NCI-H2171 treated with DMSO at 0.1 percent for 48 hours (cell line): ENCODE measurements at regions not wholly inside any gene's neighbourhood (a gene's known extent, or its start where the extent isn't known, plus 50 kb on each side); places are given as distances from the start of the nearest gene placed in this dataset.

ENCODE experiments used
- DNase-seq: peaks from one replicate; lab custom pipeline; 2025; lab: John Stamatoyannopoulos, UW

DNA sequence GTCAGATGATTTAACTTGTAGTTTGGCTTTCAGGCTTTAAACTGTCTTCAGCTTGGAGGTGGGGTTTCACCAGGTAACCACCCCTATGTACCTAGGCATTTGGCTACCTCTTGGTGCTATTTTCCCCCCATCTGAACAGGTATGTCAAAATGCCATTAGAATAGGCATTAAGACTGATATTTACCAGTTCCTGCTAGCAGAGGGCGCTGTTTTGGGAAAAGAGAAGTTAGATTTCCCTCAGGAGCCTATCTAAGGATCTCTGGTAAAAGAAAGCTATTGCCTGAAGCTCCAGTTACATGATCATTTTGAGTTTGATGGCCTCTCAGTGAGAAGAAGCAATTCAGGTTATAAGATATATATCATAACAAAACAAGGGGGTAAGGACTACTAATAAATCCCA is 879.1 kb downstream of the SH3BGRL start:
- DNase-seq = no peak

DNA sequence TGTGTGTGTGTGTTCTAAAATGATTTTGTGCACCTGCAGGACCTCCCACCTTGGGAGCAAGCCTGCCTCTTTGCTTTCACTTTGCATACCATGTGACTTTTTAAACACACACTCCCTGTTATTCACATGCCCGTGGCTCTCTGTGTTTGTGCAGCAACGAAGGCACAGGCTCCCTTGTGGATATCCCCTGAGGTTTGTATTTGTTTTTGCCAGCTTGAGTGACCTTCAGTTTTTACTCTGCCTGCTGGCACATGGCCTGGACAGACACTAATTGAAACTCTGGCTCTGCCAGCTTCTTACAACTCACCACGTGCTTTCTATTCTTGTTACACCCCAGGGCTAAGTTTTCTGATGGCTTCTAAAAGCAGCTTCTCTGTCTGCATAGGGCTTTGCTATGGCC is 885.8 kb downstream of the SH3BGRL start:
- DNase-seq = no peak

DNA sequence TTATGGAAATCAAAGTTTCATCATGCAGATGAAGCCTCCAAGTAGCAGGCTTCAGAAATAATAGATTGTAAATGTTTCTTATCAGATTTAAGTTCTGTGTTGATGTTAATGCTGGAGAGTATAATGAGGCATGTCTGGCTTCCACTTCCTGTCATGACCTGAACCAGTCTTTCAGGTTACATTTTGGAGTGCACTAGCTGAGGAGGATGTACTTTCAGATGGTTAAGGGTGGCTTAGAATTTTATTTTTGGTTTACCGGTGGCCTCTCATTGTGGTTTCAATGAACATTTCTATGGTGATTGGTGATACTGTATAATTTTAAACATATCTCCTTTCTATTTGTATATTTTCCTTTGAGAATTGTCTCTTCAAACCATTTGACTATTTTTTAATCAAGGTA is 890.4 kb downstream of the SH3BGRL start:
- DNase-seq = no peak

DNA sequence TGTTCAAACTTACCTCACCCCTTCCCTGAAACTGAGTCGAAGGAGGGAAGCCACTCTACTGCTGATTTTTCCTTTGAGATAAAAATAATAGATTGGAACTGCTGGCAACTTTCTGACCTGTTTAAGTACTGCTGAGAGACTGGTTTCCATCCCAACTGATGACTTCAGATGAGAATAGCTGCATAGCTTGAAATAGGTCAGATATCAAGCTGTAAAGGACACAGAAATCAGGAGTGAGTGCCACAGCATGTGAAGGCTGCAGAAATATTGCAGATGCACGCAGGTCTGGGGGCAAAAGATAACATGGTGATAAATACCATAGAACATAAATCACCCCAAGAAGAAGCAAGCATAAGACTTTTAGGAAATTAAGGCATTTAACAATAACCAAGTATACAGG is 923.2 kb downstream of the SH3BGRL start:
- no peak for DNase-seq

DNA sequence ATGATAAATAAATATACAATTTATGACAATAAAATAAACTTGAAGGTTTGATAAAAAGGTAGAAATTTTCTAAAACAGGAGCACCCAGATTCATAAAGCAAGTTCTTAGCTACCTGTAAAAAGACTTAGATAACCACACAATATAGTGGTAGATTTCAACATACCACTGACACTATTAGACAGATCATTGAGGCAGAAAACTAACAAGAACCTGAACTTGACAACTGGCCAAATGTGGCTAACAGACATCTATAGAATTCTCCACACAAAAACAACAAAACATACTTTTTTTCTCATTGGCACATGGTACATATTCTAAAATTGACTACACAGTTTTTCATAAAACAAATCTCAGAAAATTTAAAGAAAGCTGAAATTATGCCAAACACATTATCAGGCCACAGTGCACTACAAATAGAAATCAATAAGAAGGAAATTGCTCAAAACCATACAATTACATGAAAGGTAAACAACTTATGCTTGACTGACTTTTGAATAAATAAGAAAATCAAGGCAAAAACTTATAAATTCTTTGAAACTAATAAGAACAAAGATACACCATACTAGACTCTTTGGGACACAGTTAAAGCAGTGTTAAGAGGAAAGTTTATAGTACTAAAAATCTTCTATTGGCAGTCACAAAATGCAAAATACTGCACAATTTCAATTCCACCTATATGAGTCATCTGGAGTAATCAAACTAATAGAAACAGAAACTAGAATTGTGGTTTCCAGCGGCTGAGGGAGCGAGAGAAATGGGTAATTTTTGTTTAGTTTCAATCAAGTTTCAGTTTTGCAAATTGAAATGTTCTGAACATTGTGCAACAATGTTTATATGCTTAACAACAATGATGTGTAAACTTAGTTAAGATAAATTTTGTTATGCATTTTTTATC is 925.6 kb downstream of the SH3BGRL start:
- no peak for DNase-seq

DNA sequence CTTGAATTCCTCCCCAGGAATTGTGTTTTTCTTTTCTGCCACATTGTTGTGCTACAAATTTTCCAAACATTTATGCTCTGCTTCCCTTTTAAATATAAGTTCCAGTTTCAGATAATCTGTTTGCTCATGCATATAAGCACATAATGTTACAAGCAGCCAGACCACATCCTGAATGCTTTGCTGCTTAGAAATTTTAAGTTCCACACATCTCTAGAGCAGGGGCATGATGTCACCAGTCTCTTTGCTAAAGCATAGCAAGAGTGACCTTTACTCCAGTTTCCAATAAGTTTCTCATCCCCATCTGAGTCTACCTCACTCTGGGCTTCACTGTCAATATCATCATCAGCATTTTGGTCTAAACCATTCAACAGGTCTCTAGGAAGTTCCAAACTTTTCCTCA is 932.5 kb downstream of the SH3BGRL start:
- no peak for DNase-seq

DNA sequence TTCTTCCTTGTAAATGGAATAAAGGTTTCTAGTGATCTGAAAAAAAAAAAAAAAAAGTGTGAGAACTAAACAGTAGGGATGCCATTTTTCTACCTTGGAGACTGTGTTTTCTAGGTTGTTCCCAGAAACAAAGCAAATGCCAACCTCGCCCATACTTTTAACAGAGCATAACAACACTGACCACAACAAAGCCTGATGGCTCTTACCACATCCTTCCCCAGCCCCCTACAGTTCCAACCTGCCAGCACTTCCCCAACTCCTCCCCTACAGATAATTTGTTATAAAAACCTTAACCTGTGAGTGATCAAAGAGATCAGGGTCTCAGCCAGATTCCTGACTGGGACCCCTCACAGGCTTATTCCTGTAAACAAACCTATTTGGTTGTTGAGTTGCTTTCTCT is 940.0 kb downstream of the SH3BGRL start:
- DNase-seq = no peak

DNA sequence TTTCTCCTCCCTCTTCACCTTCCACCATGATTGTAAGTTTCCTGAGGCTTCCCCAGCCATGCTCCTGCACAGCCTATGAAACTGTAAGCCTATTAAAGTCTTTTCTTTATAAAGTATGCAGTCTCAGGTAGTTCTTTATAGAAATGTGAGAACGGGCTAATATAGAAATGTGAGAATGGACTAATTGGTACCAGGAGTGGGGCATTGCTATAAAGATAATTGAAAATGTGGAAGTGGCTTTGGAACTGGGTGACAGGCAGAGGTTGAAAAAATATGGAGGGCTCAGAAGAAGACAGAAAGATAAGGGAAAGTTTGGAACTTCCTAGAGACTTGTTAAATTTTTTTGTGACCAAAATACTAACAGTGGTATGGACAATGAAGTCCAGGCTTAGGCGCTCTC is 959.3 kb downstream of the SH3BGRL start:
- no peak for DNase-seq

DNA sequence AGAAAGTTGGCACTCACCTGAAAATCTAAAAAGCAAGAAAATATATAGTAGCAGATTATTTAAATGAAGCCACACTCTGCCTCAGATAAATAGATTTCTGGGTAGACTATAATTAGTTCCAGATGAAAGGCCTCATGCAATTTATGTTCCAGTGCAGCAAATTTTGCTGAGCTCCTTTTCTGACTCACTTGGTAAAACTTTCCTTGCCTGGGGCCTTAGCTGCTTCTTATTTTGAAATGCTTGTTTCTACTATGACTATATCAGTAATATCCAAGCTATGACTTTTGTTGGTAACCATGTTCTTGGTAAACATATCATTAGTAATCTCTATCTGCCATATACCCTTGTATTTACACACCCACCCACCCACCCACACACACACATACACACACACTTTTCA is 961.8 kb downstream of the SH3BGRL start:
- no peak for DNase-seq

DNA sequence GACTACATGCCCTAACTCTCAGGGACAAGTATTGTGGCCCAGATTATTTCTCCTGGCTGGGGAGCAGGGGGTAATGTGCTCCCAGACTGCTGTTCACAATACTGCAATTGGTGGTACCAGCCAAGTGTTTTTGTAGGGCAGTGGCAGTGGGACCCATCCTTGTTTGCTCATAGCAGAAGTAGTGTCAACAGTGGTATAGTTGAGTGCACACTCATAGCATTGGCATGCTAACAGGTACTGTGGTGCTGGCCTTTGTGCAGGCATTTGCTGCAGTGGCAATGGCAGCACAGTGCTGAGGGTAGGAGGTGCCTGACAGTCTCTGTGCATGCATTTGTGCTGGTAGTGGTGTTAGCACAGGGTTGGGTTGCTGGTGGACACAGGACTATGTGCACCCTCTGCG is 995.0 kb downstream of the SH3BGRL start:
- no peak for DNase-seq

DNA sequence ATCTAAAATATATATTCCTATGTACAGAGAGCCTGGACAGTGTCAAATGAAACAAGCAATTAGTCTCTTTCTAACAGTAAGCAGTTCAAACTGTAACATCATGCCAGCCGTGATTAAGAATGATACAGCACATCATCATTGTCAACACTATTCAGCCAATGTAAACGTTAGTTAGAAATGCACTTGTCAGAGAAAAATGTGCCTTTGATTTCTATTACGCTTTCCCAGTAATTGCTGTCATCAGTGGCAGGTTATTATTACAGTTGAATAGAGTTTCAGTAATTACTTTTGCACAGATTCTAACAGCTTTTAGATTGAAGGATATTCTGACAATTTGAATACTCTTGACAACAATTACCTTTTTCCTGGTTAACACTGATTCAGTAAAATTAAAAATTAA is 1007.1 kb downstream of the SH3BGRL start:
- DNase-seq = no peak

DNA sequence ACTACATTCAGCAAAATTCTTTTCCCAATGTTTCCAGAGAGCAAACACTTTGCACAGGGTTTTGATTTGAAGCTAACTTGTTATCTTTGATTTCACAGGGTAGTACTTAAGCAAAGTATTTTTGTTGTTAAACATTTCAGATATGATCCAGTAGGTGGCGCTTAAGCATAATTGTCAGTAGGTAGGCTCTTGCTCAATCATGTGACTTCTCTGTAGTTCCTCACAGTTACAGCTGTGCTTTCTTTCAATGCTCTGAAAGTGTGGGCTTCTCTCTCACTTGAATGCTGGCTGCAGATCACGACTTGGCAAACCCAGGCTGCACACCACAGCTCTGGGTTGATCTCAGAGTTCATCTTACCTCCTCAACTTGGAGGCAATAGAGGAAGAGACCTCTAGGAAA is 1016.5 kb downstream of the SH3BGRL start:
- peak; percentile 17 for DNase-seq

DNA sequence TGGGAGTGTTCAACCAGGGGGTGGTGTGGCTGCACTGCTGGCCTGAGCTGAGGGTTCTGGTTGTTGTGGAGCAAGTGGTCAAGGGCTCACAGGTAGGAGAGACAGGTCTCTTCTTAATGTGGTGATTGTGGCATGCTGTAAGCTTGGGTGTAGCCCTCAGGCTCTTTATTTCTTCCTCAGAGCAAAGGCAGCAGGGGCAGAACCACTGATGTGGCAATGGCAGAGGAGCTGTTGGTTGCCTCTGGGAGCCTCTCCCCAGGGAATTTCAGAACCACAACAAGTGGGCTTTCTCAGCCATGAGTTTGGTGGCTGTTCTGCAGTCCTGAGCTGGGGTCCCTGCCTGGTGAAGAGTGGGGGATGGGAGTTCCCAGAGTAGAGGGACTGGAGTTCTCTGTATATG is 1017.2 kb downstream of the SH3BGRL start:
- DNase-seq = no peak

DNA sequence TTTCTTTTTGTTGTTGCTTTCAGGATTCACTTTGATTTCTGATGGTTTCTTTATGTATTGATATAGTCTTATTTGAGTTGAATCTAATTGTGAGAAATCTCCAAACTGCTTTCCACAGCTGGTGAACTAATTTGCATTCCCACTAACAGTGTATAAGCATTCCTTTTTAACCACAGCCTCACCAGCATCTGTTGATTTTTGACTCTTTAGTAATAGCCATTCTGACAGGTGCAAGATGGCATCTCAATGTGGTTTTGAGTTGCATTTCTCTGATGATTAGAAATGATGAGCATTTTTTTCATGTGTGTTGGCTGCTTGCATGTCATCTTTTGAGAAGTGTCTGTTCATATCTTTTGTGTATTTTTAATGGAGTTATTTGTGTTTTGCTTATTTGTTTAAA is 1023.1 kb downstream of the SH3BGRL start:
- no peak for DNase-seq

DNA sequence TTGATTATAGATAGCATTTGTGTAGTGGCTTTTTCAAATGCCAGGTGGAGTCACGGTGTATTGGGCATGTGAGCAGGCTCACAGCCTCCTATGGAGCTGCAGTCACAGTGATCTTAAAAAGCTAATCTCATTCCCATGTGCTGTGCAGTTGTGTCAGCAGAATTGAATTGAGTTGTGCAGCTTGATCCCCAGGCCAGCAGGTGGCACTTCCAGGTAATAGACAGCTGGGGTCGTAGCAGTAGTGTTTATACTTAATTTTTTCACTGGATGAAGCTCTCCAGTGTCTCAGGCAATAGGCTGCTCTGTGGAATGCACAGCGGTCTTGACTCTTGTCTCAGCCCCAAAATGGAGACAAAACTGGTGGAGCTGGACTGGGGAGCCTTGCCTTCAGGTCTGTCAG is 1028.1 kb downstream of the SH3BGRL start:
- DNase-seq = no peak

DNA sequence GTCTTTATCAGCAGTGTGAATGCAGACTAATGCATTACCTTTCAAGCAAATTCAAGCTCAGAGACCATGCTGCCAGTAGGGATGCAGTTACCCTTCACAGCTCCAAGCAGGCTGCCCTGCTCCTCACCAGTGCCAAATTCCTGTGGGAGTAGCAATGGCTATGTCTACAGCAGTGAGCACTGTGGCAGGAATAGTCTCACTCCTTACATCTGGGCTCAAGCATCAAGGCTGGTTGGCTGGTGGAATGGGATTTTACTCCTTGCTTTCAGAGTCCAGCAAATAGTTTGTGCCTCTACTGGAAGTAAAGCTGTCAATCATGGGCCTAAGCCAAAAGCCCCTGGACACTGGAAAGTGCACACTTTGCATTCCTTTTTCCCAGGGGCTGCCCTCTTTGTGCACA is 1030.8 kb downstream of the SH3BGRL start:
- no peak for DNase-seq

DNA sequence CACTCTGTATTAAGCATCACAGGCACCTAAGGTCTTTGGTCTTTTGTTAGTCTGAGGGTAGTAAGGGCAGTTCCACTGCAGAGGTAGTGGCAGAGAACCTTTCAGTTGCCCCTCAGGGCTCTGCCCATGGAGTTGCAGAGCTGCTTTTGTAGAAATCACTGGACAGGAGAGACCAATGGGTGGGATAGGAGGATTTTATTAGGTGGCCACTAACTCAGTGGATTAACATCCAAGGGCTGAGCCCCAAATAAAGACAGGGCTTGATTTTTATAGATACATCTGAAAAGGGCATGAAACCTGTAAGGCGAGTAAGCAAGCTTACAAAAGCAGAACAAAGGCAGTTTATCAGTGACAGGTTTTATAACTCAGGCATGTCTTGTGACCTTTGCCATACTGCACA is 1035.4 kb downstream of the SH3BGRL start:
- DNase-seq = no peak
